Uterus (tissue), 2 donors: ENCODE measurements at regions not wholly inside any gene's neighbourhood (a gene's known extent, or its start where the extent isn't known, plus 50 kb on each side); places are given as distances from the start of the nearest gene placed in this dataset.

Source experiments
- POLR2A ChIP-seq, 2 donors: fragments of 450-650 bp; IDR thresholded peaks; one replicate each; pipeline ENCODE4 v1.6.1; 2016; ENCODE audit warnings: antibody characterized with exemption in 2 of 2, mild to moderate bottlenecking in 1 of 2, moderate library complexity in 1 of 2
- TF ChIP-seq, protein P1 (sequence below), 4 experiments: fragments of 200-600 bp in 2 of 4; fragments of 450-650 bp in 2 of 4; sonication (generic) in 2 of 4; IDR thresholded peaks; one replicate each; pipeline ENCODE4 v1.5.1; 2016 to 2019; ENCODE audit warnings: antibody characterized with exemption in 4 of 4, mild to moderate bottlenecking in 2 of 4, moderate library complexity in 1 of 4

DNA sequence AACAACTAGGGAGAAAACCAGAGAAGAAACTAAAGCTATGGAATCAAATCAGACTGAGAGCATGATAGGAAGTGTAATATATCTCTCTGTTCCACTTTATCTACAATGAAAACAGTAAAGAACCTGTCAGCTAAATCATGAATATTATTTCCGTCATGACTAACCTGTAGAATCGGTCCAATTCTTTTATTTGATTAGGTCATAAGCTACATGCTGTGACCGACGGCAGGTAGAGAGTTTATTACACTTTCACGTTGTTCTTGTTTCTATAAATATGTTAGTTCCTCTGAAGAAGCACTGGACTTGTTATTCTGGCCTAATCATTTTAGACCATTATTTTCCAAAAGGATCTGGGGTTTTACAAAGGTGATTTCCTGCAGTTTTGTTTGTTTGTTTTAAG lies 91.1 kb downstream of the DMRTA1 start:
- no peak for TF ChIP-seq POLR2A (IDR thresholded peaks at IDR 0.05)
- TF ChIP-seq, protein P1, sequence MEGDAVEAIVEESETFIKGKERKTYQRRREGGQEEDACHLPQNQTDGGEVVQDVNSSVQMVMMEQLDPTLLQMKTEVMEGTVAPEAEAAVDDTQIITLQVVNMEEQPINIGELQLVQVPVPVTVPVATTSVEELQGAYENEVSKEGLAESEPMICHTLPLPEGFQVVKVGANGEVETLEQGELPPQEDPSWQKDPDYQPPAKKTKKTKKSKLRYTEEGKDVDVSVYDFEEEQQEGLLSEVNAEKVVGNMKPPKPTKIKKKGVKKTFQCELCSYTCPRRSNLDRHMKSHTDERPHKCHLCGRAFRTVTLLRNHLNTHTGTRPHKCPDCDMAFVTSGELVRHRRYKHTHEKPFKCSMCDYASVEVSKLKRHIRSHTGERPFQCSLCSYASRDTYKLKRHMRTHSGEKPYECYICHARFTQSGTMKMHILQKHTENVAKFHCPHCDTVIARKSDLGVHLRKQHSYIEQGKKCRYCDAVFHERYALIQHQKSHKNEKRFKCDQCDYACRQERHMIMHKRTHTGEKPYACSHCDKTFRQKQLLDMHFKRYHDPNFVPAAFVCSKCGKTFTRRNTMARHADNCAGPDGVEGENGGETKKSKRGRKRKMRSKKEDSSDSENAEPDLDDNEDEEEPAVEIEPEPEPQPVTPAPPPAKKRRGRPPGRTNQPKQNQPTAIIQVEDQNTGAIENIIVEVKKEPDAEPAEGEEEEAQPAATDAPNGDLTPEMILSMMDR (IDR thresholded peaks at IDR 0.05): no peak
